GM20000 (cell line): ENCODE measurements at regions not wholly inside any gene's neighbourhood (a gene's known extent, or its start where the extent isn't known, plus 50 kb on each side); places are given as distances from the start of the nearest gene placed in this dataset.

Experiments
- DNase-seq: peaks from one replicate; pipeline ENCODE4 v3.0.0; 2012; ENCODE audit warnings: low spot score
- TF ChIP-seq, protein P1 (sequence below): IDR thresholded peaks from 2 replicates; pipeline ENCODE4 v1.5.1; 2012; ENCODE audit warnings: mild to moderate bottlenecking, control low read depth; ENCODE audit errors: extremely low read depth, missing control alignments

DNA sequence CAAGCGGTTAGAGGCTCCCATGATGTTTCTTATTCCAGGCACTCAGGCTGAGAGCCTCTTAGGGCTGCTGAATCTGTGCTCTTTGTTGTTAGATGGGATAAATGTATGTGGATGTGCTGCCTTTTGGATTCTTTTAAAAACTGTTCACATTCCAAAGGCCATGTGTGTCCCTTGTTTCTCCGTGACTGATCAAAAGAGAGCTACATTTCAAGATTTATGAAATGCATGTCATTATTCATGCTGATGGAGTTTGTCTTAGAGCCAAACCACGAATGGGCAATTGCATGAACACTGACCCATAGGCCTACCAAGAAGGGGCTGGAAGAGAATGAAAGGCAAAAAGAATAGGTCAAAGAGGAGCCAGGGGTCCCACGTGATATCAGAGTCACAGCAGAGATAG lies 104.9 kb upstream of the TSHZ2 start:
- TF ChIP-seq, protein P1, sequence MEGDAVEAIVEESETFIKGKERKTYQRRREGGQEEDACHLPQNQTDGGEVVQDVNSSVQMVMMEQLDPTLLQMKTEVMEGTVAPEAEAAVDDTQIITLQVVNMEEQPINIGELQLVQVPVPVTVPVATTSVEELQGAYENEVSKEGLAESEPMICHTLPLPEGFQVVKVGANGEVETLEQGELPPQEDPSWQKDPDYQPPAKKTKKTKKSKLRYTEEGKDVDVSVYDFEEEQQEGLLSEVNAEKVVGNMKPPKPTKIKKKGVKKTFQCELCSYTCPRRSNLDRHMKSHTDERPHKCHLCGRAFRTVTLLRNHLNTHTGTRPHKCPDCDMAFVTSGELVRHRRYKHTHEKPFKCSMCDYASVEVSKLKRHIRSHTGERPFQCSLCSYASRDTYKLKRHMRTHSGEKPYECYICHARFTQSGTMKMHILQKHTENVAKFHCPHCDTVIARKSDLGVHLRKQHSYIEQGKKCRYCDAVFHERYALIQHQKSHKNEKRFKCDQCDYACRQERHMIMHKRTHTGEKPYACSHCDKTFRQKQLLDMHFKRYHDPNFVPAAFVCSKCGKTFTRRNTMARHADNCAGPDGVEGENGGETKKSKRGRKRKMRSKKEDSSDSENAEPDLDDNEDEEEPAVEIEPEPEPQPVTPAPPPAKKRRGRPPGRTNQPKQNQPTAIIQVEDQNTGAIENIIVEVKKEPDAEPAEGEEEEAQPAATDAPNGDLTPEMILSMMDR, result no peak
- DNase-seq, result no peak

DNA sequence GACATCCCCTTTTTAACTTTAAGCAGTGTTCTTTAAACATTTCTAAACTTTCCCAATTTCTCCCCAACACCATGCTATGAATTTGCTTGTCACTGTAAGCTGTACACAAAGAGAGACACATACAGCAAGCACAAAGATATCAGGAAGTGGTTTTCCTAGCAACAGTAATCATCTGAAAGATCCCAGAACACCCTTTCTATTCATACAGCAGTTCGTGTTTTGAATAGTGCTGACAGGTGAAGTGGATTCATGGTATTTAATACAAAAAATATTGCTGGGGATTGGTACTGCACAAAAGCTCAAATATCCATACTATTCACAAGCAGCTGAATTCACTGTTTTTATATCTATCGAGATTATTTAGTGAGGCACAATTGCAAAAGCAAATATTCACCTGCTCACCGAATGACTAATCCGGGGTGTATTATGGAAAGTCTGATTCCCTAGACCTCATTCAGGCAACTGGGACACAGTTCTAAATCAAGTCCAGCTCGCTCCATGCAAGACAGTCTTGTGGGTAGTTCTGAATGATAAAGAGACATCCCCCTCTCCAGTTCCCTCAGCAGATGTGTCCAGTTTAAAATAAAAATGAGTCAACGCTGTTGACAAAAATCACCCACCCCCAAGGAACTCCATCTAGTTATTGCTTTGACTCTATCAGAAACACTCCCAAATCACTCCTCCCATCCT lies 107.1 kb upstream of the TSHZ2 start:
- DNase-seq, result no peak
- TF ChIP-seq, protein P1, result no peak

DNA sequence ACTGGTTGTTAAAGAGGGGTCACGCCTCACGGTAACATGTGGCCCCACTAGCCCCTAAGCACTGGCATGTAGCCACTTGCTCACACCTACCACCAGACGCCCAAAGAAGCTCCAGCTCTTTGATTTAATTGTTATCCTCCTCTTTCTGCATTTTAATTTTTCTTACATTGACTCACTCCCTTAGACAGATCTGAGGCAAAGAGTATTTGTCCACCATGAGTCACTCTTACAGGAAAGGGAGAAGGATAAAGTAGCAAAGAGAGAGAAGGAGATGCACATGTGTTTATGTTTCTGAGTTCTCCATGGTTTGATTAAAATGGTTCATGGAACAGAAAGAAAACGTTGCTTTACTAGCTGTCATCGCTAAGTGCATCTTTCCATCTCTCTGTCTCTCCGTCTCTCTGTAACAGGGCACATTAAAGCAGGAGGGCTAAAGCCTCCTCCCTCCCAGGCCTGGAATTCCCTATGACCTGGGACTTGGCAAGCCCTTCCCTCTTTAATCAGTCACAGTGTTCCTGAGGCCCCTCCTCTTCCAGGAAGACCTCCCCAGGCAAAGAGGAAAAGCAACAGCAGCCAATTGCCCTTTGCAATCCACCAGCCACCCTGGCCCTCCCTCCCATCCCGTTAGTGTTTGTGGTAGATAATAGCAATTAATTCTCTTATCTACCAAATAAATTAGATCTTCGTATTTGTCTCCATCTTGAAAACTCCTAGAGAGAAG lies 112.8 kb upstream of the TSHZ2 start:
- TF ChIP-seq, protein P1, result no peak
- DNase-seq, result no peak

DNA sequence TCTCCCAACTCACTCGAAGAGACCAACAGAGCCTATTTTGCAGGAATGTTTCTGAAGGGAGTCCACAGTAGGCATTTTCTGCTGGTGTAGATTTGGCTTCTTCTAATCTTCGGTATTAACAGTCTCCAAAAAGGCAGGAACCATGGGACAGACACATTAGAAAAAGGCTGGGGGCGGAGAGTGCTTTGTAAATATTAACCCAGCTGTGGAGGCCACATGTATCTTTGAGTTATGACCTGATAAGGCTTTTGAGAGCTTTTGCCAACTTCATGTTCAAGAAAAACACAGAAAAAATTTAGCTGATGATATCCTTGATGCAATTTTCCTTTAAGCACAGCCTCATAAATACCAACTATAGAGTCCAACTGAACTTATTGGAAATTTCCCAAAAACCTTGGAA lies 119.4 kb upstream of the TSHZ2 start:
- TF ChIP-seq, protein P1, result no peak
- no peak for DNase-seq

DNA sequence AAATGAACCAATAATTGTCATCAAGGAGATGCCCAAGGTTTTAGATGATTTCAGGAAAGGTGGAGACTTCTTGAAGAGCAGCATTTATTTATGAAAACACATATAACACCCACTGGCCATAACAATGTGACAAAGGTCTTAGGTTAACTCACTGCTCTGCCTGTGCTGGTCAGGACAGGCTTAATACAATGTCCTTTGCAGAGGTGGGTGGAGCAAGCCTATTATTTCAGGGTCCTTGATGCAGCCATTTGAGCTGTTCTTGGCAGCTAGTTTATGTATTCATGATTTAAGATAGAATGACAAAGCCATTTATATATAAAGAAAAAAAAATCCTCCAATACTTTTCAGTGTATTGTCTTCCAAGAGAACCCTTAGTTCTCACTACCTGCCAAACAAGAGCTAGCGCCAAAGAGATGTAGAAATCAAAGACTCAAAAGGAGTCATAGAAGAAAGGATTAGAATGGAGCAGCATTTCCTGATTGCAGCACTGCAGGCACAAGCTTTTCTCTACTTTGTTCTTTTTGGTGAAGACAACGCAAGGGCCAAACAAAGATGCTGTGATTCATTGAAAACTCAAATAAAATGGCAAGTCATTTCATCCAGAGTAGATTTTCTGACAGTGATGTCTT lies 124.3 kb upstream of the TSHZ2 start:
- DNase-seq, result no peak
- TF ChIP-seq, protein P1, result no peak

DNA sequence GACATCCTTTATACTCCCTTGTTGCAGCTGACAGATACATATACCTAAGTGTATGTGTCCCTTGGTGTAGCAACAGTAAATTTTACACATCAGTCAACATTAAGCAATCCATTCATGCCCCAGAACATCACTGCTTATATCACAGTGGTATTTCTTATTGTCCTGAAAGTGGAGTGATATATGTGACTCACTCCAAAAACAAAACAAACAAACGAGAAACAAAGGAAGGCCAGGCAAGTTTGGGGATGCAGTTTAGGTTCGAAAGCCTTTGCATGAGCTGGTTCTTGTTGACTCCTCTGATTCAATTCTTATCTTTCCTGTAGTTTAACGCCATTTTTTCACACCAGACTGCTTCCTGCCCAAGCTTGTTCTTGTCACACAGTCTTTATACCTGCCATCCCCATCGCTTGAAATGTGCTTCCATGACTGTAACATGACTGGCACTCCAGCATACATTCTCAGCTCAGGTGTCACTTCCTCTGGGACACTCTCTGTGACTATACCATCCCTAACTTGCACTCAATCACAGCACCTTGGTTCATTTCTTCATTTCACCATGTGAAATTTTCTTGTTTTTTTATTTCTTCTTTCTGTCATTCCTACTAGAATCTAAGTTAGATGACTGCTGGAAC lies 125.0 kb upstream of the TSHZ2 start:
- DNase-seq, result no peak
- TF ChIP-seq, protein P1, result no peak

DNA sequence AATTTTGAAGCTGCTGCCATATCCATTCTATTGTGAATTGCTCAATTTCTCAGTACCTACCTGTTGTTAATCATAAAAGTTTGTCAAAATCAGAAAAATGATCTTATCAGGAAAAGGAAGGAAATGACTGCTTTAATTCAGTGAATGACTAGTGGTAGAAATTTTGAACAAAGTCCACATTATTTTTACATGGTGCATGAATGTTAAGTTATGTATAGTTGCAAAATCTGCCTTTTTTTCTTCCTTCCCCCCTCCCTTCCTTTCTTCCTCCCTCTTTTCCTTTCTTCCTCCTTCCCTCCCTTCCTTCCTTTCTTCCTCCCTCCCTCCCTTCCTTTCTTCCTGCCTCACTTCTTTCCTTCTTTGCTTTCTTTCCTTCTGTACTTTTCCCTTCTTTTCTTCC lies 127.1 kb upstream of the TSHZ2 start:
- TF ChIP-seq, protein P1, result no peak

More for the DNA sequence above, 127.1 kb upstream of the TSHZ2 start:
- no peak for DNase-seq
